Stimulated activated naive CD8-positive, alpha-beta T cell treated with anti-CD3 and anti-CD28 coated beads, Interleukin-15, amount 100 ng/mL, for 72 hours (primary cell): ENCODE measurements at regions not wholly inside any gene's neighbourhood (a gene's known extent, or its start where the extent isn't known, plus 50 kb on each side); places are given as distances from the start of the nearest gene placed in this dataset.
A peak's percentile ranks its signal among the peaks of the same experiment; 100 is the strongest.

ENCODE experiments used
- ATAC-seq: fragments of 150-1000 bp; cut with Tn5 transposase; 2 replicates; pipeline ENCODE4 v1.10.0; 2021; ENCODE audit warnings: mild to moderate bottlenecking, moderate library complexity
- DNase-seq, 2 donors: peaks; one replicate each; pipeline ENCODE4 v3.0.0; 2021 to 2022
- H3K27ac Mint-ChIP-seq, 2 donors: one replicate each; pipeline ENCODE4 v1.8.0; 2022; ENCODE audit warnings: mild to moderate bottlenecking in 2 of 2, mixed read lengths in 2 of 2, moderate library complexity in 2 of 2
- H3K27me3 Mint-ChIP-seq: one replicate; pipeline ENCODE4 v1.8.0; 2022; ENCODE audit warnings: mixed read lengths
- H3K4me1 Mint-ChIP-seq: one replicate; pipeline ENCODE4 v1.8.0; 2022; ENCODE audit warnings: mild to moderate bottlenecking, mixed read lengths
- H3K4me3 Mint-ChIP-seq, 2 donors: one replicate each; pipeline ENCODE4 v1.8.0; 2022; ENCODE audit warnings: mild to moderate bottlenecking in 2 of 2, mixed read lengths in 2 of 2, moderate library complexity in 1 of 2
- H3K9me3 Mint-ChIP-seq, 2 donors: one replicate each; pipeline ENCODE4 v1.8.0; 2022; ENCODE audit warnings: mixed read lengths in 2 of 2

GRCh38 chr19:31144075-31144870 is 205.0 kb downstream of the TSHZ3 start:
- H3K4me1 Mint-ChIP-seq, result no peaks in the 10 kb centered on the region
- no peak overlapping the region for H3K4me3 Mint-ChIP-seq
- no peaks in the 10 kb centered on the region for H3K9me3 Mint-ChIP-seq
- DNase-seq, result no peak
- H3K27me3 Mint-ChIP-seq, result peaks cover 12% of the 10 kb centered on the region
- ATAC-seq, result no peak
- H3K27ac Mint-ChIP-seq, result no peak overlapping the region

DNA sequence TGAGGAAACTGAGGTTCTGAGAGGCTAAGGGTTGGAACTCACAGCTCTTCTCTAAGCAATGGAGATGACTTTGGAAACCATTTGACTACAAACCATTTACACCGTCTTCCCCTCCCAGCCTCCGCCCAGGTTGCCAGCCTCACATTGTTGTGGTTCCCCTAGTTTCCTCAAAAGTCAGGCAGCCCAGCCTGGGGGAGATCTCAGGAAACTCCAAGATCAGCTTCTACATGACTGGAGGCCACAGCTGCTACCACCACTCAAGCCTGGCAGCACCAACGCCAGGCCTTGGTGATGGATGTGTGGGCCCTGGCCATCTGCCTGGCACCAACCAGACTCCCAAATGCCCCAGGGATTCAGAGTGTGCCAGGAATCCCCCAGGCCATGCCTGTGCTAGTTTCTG is 207.9 kb downstream of the TSHZ3 start:
- DNase-seq (no peak), ATAC-seq (no peak)
- H3K27ac Mint-ChIP-seq, result no peak overlapping the region
- peaks cover 12% of the 10 kb centered on the region for H3K27me3 Mint-ChIP-seq
- H3K4me1 Mint-ChIP-seq, result no peaks in the 10 kb centered on the region
- H3K4me3 Mint-ChIP-seq, result no peak overlapping the region
- no peaks in the 10 kb centered on the region for H3K9me3 Mint-ChIP-seq

DNA sequence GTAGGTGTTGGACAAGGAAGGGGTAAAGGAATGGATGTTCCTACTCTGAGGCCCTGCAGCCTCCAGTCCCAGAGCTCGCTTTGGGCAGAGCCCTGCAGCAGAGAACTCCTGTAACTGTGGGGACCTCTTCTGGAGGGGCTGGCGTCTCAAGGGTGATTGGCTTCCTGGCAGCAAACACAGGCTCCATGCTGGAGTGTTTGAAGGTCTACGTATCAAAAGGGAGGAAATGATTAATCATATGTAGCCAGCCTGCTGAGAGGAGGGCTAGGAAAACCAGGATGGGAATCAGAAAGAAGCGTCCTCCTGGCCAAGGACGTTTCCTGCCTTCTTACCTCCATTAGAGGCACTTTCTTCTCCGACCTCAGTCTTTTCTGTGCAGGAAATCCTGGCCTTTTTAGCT is 208.5 kb downstream of the TSHZ3 start:
- Mint-ChIP-seq H3K9me3 (no peaks in the 10 kb centered on the region), H3K4me3 (no peak overlapping the region), H3K27me3 (peaks cover 12% of the 10 kb centered on the region), H3K27ac (no peak overlapping the region), H3K4me1 (no peaks in the 10 kb centered on the region)
- ATAC-seq, result no peak
- DNase-seq, result no peak

DNA sequence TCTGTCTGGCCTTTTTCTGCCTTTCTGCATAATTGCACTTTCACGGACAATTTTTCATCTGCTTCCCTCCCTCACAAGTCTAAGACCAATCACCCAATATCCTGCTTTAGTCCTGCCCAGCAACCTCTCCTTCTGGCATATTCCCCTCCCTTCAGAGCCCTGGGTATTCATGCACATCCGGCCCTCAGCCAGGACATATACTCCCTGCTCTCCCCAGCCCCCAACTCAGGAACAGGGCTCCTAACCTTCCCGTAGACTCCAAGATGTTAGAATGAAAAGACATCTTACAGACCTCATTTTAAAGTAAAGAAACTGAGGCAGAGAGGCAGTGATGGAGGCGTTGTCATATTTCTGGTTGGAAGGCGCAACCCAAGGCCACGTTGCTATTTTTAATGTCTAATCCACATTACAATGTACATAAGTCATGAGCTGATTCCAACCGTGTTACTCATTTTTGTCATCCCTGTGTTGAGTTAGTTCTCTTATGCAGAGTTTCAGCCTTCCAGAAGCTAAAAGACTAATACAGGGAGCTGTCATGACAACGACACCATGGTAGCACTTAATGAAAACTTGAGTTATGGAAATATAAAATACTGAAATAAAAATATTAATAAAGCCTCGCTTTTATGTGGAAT is 209.2 kb downstream of the TSHZ3 start:
- Mint-ChIP-seq H3K4me1 (no peaks in the 10 kb centered on the region), H3K27me3 (peaks cover 12% of the 10 kb centered on the region), H3K4me3 (no peak overlapping the region), H3K9me3 (no peaks in the 10 kb centered on the region), H3K27ac (no peak overlapping the region)
- ATAC-seq (no peak), DNase-seq (no peak)

GRCh38 chr19:31138077-31138476 is 211.2 kb downstream of the TSHZ3 start:
- DNase-seq (no peak), ATAC-seq (no peak)
- no peak overlapping the region for H3K4me3 Mint-ChIP-seq
- H3K4me1 Mint-ChIP-seq, result no peaks in the 10 kb centered on the region
- peaks cover 22% of the 10 kb centered on the region for H3K27me3 Mint-ChIP-seq
- H3K9me3 Mint-ChIP-seq, result no peaks in the 10 kb centered on the region
- H3K27ac Mint-ChIP-seq, result peak overlapping the region in 1 of 2 donors; percentile 82

DNA sequence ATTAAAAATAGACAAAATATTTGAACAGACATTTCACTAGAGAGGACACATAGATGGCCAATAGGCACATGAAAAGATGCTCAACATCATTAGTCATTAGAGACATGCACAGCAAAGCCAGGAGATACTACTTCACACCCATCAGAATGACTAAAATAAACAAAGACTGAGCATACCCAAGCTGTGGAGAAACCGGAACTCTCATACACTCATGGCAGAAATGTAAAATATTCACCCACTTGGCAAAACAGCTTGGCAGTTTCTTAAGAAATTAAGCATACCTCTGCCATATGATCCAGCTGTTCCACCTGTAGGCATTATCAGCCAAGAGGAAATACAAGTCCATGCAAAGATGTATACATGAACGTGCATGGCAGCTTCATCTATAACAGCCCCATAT is 213.4 kb downstream of the TSHZ3 start:
- ATAC-seq, result no peak
- no peaks in the 10 kb centered on the region for H3K9me3 Mint-ChIP-seq

DNA sequence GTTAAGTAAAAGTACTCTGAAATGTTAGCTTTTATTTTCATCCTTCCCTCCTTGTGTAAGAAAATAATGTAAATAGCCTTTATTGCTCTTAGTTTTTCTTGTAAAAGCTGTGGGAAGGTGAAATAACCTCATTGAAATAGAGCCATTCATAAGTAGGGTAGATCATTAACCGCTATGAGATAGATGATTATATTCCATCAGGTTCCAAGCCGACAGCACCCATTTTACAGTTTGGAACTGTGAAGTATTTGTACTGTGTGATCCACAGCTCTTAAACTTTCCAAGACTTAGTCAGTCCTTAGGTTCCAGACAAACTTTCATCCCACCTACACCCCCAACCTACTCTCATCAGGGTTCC is 216.5 kb downstream of the TSHZ3 start:
- H3K4me1 Mint-ChIP-seq, result no peaks in the 10 kb centered on the region
- no peak overlapping the region for H3K27ac Mint-ChIP-seq
- DNase-seq (no peak), ATAC-seq (no peak)
- H3K9me3 Mint-ChIP-seq, result peaks cover 4 to 13% of the 10 kb centered on the region in 2 donors
- no peak overlapping the region for H3K4me3 Mint-ChIP-seq
- H3K27me3 Mint-ChIP-seq, result peaks cover 18% of the 10 kb centered on the region

More for the DNA sequence above, 213.4 kb downstream of the TSHZ3 start:
- H3K4me3 Mint-ChIP-seq, result no peak overlapping the region
- no peak overlapping the region for H3K27ac Mint-ChIP-seq
- peaks cover 12% of the 10 kb centered on the region for H3K27me3 Mint-ChIP-seq
- H3K4me1 Mint-ChIP-seq, result no peaks in the 10 kb centered on the region
- no peak for DNase-seq

GRCh38 chr19:31128291-31128690 is 220.9 kb downstream of the TSHZ3 start:
- DNase-seq (no peak), ATAC-seq (no peak)
- peaks cover 16% of the 10 kb centered on the region for H3K27me3 Mint-ChIP-seq
- peaks cover 4 to 13% of the 10 kb centered on the region in 2 donors for H3K9me3 Mint-ChIP-seq
- H3K4me3 Mint-ChIP-seq, result no peak overlapping the region
- H3K27ac Mint-ChIP-seq, result no peak overlapping the region
- peaks cover 8% of the 10 kb centered on the region for H3K4me1 Mint-ChIP-seq

DNA sequence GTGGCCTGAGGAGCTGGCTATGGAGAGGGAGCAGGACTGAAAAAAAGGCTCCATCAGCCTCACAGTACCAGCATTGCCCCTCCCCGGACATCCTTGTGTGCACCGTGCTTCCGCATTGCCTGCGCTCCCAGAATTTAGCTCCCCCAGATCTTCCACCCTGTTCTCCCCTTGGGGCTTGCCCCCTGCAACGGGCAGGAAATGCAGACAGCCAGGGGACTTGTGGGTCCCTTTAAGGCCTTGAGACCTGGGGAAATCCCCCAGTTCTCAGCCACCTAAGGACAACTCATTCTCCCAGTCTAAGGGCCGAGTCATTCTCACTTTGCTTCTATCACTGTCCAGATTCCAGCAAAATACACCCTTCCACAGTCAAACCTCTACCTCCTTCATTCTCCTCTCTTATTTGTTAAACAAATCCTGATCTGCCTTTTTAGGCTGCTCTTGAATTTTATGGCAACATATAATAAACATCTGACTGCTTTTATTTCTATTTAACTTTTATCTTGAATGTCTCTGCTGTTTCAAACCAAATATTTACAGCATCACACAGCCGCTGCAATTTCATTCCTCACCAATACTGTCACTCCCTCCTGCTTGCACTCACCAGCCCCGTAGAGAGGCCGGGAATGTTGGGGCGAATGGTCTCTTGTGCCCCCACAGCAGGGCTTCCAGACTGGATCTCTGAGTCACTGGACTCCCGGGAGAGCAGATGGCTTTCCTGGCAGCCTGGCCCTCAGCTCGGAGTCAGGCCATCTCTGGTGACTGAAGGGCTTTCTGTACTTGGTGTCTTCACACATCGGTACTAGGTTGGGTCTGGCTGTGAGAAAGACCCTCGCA is 221.9 kb downstream of the TSHZ3 start:
- ATAC-seq (no peak), DNase-seq (no peak)
- Mint-ChIP-seq H3K9me3 (peaks cover 4 to 13% of the 10 kb centered on the region in 2 donors), H3K4me1 (peaks cover 8% of the 10 kb centered on the region), H3K4me3 (no peak overlapping the region), H3K27ac (peak overlapping the region in 1 of 2 donors; percentile 73), H3K27me3 (peaks cover 16% of the 10 kb centered on the region)

GRCh38 chr19:31126236-31126635 is 223.0 kb downstream of the TSHZ3 start:
- Mint-ChIP-seq H3K4me1 (peaks cover 8% of the 10 kb centered on the region), H3K9me3 (peaks cover 4 to 13% of the 10 kb centered on the region in 2 donors), H3K27ac (no peak overlapping the region), H3K4me3 (no peak overlapping the region), H3K27me3 (peaks cover 16% of the 10 kb centered on the region)
- DNase-seq (no peak), ATAC-seq (no peak)

GRCh38 chr19:31125071-31125470 is 224.2 kb downstream of the TSHZ3 start:
- H3K4me3 Mint-ChIP-seq, result no peak overlapping the region
- ATAC-seq (no peak), DNase-seq (no peak)
- peaks cover 8% of the 10 kb centered on the region for H3K4me1 Mint-ChIP-seq
- peaks cover 13% of the 10 kb centered on the region for H3K27me3 Mint-ChIP-seq
- H3K27ac Mint-ChIP-seq, result no peak overlapping the region
- peaks cover 4 to 9% of the 10 kb centered on the region in 2 donors for H3K9me3 Mint-ChIP-seq

GRCh38 chr19:31121501-31121900 is 227.7 kb downstream of the TSHZ3 start:
- Mint-ChIP-seq H3K4me3 (no peak overlapping the region), H3K27me3 (peaks cover 8% of the 10 kb centered on the region), H3K4me1 (no peaks in the 10 kb centered on the region), H3K9me3 (no peaks in the 10 kb centered on the region), H3K27ac (no peak overlapping the region)
- DNase-seq, result no peak
- no peak for ATAC-seq

- no peak overlapping the region for H3K4me3 Mint-ChIP-seq
- peaks cover 6% of the 10 kb centered on the region for H3K27me3 Mint-ChIP-seq
- no peaks in the 10 kb centered on the region for H3K4me1 Mint-ChIP-seq
- DNase-seq (no peak), ATAC-seq (no peak)
- H3K9me3 Mint-ChIP-seq, result no peaks in the 10 kb centered on the region
- no peak overlapping the region for H3K27ac Mint-ChIP-seq
These were observed 228.3 kb downstream of the TSHZ3 start for GRCh38 chr19:31120952-31121351.

DNA sequence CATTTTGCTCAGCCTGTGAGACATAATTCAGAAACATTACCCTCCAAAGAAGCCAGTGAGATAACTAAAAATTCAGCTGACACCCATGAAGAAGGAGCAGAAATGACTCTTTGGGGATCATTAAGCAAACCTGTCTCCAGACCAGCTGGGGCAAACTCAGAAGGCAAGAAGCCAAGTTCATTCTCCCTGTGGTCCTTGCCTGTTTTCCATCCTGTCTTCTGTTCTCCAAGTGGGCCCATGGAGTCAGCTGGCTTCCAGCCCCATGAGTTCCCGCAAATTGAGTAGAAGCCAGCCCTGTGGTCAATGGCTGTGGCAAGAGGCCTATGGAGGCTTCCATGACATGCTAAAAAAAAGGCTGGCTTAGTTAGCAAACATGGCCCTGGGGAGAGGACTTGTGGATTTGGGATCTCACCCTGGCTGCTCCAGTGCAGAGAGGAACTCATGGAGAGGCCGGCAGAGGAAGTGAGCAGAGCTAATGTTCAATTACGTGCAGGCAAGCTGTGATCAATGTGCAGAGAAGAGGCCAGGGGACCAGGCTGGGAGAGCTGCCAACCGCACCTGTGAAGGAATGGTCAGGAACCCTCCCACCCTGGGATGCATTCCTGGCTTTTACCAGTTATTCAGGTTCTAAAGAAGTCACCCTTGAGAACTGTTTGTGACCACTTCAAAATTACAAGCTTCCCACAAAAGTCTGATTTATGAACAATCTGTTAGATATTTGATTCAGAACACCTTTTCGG is 229.1 kb downstream of the TSHZ3 start:
- H3K27ac Mint-ChIP-seq, result peak overlapping the region in 1 of 2 donors; percentile 12
- H3K4me3 Mint-ChIP-seq, result no peak overlapping the region
- H3K27me3 Mint-ChIP-seq, result no peaks in the 10 kb centered on the region
- ATAC-seq, result no peak
- DNase-seq, result no peak
- no peaks in the 10 kb centered on the region for H3K4me1 Mint-ChIP-seq
- H3K9me3 Mint-ChIP-seq, result no peaks in the 10 kb centered on the region

GRCh38 chr19:31118986-31119385 is 230.2 kb downstream of the TSHZ3 start:
- Mint-ChIP-seq H3K4me3 (no peak overlapping the region), H3K4me1 (no peaks in the 10 kb centered on the region), H3K27me3 (no peaks in the 10 kb centered on the region), H3K27ac (no peak overlapping the region), H3K9me3 (no peaks in the 10 kb centered on the region)
- no peak for ATAC-seq
- DNase-seq, result no peak
